Tibial artery (tissue), 4 donors: ENCODE measurements at regions not wholly inside any gene's neighbourhood (a gene's known extent, or its start where the extent isn't known, plus 50 kb on each side); places are given as distances from the start of the nearest gene placed in this dataset.

Experiments used
- DNase-seq, 2 donors: peaks; one replicate each; pipeline ENCODE4 v3.0.0-alpha.2; 2019
- H3K27ac ChIP-seq, 2 donors: fragments of 200-600 bp; sonication (generic) in 1 of 2; 1 replicate in 1 of 2; 2 replicates in 1 of 2; pipeline ENCODE4 v1.5.1; 2018 to 2019; ENCODE audit warnings: mild to moderate bottlenecking in 1 of 2
- H3K27me3 ChIP-seq, 2 donors: fragments of 200-600 bp; sonication (generic) in 1 of 2; one replicate each; pipeline versions ENCODE4 v1.5.1 to v1.6.0; 2016 to 2019
- H3K36me3 ChIP-seq, 3 donors: fragments of 200-600 bp; sonication (generic) in 2 of 3; one replicate each; pipeline ENCODE4 v1.5.1; 2016 to 2019; ENCODE audit warnings: mild to moderate bottlenecking in 2 of 3
- H3K4me1 ChIP-seq, 4 donors: fragments of 200-600 bp; sonication (generic) in 2 of 4; 1 replicate in 3 of 4; 2 replicates in 1 of 4; pipeline ENCODE4 v1.5.1; 2016 to 2019
- H3K4me3 ChIP-seq, 2 donors: fragments of 200-600 bp; sonication (generic) in 1 of 2; 1 replicate in 1 of 2; 2 replicates in 1 of 2; pipeline ENCODE4 v1.5.1; 2018 to 2019; ENCODE audit warnings: mild to moderate bottlenecking in 2 of 2
- H3K9me3 ChIP-seq, 3 donors: fragments of 200-600 bp; sonication (generic) in 1 of 3; one replicate each; pipeline ENCODE4 v1.5.1; 2016 to 2019
- intact Hi-C: fragments of 100-400 bp; cut with DNase I; formaldehyde crosslinking; loops from one replicate; pipeline ENCODE4 v1.15.0; 2023; ENCODE audit warnings: low total_unique reads
- TF ChIP-seq, protein P1 (sequence below), 2 experiments: fragments of 200-600 bp in 1 of 2; fragments of 450-650 bp in 1 of 2; IDR thresholded peaks; one replicate each; pipeline ENCODE4 v1.5.1; 2017 to 2019; ENCODE audit warnings: antibody characterized with exemption in 2 of 2, mild to moderate bottlenecking in 1 of 2, moderate library complexity in 1 of 2

DNA sequence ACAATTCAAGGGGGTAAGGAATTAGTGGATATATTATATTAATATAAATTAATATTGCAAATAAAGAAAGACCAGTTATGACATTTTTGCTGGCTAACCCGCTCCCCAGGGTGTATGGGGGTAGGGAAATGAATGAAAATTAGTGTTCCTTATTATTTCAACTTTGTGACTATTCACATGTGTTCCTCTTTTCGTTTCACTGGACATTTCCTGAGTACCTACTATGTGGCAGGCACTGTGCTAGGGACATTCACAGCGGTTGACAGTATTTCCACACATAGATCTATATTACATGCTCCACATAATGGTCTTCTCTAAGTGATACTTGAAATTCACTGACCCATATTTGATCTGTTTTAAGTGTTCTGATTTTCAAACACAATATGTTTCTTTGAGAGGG, 129.8 kb upstream of the USP15 start:
- H3K36me3 ChIP-seq: no peaks in the 10 kb centered on the region
- DNase-seq: no peak
- no peaks in the 10 kb centered on the region for H3K27me3 ChIP-seq
- TF ChIP-seq, protein P1, sequence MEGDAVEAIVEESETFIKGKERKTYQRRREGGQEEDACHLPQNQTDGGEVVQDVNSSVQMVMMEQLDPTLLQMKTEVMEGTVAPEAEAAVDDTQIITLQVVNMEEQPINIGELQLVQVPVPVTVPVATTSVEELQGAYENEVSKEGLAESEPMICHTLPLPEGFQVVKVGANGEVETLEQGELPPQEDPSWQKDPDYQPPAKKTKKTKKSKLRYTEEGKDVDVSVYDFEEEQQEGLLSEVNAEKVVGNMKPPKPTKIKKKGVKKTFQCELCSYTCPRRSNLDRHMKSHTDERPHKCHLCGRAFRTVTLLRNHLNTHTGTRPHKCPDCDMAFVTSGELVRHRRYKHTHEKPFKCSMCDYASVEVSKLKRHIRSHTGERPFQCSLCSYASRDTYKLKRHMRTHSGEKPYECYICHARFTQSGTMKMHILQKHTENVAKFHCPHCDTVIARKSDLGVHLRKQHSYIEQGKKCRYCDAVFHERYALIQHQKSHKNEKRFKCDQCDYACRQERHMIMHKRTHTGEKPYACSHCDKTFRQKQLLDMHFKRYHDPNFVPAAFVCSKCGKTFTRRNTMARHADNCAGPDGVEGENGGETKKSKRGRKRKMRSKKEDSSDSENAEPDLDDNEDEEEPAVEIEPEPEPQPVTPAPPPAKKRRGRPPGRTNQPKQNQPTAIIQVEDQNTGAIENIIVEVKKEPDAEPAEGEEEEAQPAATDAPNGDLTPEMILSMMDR (IDR thresholded peaks at IDR 0.05): no peak
- no peaks in the 10 kb centered on the region for H3K4me1 ChIP-seq
- H3K9me3 ChIP-seq: no peaks in the 10 kb centered on the region
- H3K27ac ChIP-seq: no peak overlapping the region
- intact Hi-C loops: no loop called here
- no peak overlapping the region for H3K4me3 ChIP-seq

DNA sequence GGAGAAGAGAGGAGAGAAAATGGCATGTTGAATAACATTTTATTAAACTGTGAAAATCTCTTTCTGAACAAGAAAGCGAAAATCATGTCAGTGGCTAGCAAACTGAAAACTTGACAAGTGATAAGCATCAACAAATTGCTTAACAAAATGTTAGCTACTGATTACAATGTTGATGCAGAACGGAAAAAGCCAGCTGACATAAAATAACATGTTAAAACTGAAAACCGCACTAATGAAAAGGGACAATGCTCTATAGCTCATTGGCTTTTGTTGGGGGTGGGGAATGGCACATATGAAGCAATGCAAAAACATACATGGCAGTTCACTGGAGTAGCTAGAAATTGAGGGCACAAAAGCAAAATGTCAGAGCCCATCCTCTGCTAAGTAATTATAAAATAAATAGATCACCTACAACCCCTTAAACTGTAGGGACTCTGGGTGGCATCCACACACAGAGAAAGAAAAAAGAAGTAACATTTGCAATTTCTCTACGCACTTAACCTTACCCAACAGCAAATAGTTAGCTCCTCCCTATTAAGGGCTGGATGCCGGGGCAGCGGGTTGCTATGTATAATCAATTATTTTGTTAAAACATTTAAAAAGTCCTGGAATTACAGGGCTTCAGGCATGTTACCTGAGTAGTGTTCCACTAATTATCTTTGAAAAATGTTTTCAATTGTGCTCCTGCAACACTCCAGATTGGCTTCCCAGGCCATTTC, 129.2 kb upstream of the USP15 start:
- intact Hi-C loops: no loop called here
- Histone ChIP-seq H3K36me3 (no peaks in the 10 kb centered on the region), H3K4me3 (no peak overlapping the region), H3K9me3 (no peaks in the 10 kb centered on the region), H3K27me3 (no peaks in the 10 kb centered on the region), H3K4me1 (no peaks in the 10 kb centered on the region), H3K27ac (no peak overlapping the region)
- TF ChIP-seq, protein P1 (IDR thresholded peaks at IDR 0.05): no peak
- no peak for DNase-seq

DNA sequence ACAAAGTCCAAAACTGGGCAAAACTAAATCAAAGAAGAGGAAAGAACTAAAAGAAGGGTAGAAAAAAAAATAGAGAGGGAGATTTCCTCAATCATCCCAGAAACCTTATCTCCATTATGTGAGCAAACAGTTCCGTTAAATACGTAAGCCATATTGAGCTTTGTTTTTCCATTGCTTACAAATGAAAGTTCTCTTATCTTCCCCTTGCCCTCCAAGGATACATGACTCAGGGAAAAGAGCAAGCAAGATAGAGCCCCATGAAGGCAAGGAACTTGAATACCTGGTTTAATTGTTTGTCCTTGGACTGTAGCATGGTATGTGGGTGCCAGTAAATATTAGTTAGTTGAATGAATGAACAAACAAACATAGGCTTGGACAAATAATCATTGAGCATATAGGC, 126.8 kb upstream of the USP15 start:
- intact Hi-C loops: no loop called here

GRCh38 chr12:62135553-62136200, 124.5 kb upstream of the USP15 start:
- TF ChIP-seq, protein P1 (IDR thresholded peaks at IDR 0.05): no peak
- no peak overlapping the region for H3K4me3 ChIP-seq
- H3K9me3 ChIP-seq: no peaks in the 10 kb centered on the region
- no peaks in the 10 kb centered on the region for H3K27me3 ChIP-seq
- intact Hi-C loops: no loop called here
- no peak for DNase-seq
- H3K36me3 ChIP-seq: no peaks in the 10 kb centered on the region
- no peaks in the 10 kb centered on the region for H3K4me1 ChIP-seq
- no peak overlapping the region for H3K27ac ChIP-seq

More for the DNA sequence above, 126.8 kb upstream of the USP15 start:
- no peaks in the 10 kb centered on the region for H3K9me3 ChIP-seq
- TF ChIP-seq, protein P1 (IDR thresholded peaks at IDR 0.05): no peak
- no peak for DNase-seq
- no peaks in the 10 kb centered on the region for H3K4me1 ChIP-seq
- no peak overlapping the region for H3K4me3 ChIP-seq
- H3K27me3 ChIP-seq: no peaks in the 10 kb centered on the region
- H3K36me3 ChIP-seq: no peaks in the 10 kb centered on the region
- H3K27ac ChIP-seq: no peak overlapping the region

DNA sequence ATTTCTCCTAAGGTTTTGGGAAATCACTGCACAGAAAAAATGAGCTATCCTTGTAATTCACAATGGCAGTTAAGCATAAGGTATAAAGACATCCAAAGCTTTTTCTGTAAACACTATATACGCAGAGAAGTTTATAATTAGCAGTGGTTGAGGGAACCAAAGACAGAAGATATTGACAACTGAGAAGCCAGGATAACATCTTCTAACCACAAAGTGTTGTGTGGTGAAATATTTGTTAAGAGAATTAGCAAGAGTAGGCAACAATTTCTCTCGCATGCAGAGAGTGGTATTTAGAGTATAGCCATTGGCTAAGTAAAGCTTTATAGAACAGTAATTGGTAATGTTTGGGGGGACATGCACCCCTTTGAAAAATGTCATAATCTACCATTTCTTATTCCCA, 123.7 kb upstream of the USP15 start:
- H3K4me3 ChIP-seq: no peak overlapping the region
- H3K27me3 ChIP-seq: no peaks in the 10 kb centered on the region
- H3K36me3 ChIP-seq: no peaks in the 10 kb centered on the region
- intact Hi-C loops: no loop called here
- no peaks in the 10 kb centered on the region for H3K9me3 ChIP-seq
- DNase-seq: no peak
- no peak overlapping the region for H3K27ac ChIP-seq
- no peaks in the 10 kb centered on the region for H3K4me1 ChIP-seq
- TF ChIP-seq, protein P1 (IDR thresholded peaks at IDR 0.05): no peak
